ENCODE measurements at regions not wholly inside any gene's neighbourhood (a gene's known extent, or its start where the extent isn't known, plus 50 kb on each side); places are given as distances from the start of the nearest gene placed in this dataset.

- ATAC-seq (ENCODE audit: low read depth), result no peak
- Histone ChIP-seq H3K36me3 (ENCODE audit: low read depth) (no peaks in the 10 kb centered on the region), H3K4me1 (ENCODE audit: insufficient read depth, poor library complexity, severe bottlenecking) (no peaks in the 10 kb centered on the region), H3K4me3 (ENCODE audit: severe bottlenecking) (no peak overlapping the region), H3K9me3 (ENCODE audit: severe bottlenecking) (no peaks in the 10 kb centered on the region), H3K27me3 (ENCODE audit: insufficient read depth, poor library complexity, severe bottlenecking) (no peaks in the 10 kb centered on the region), H3K27ac (ENCODE audit: poor library complexity, severe bottlenecking) (no peak overlapping the region)
- no peak for TF ChIP-seq CTCF (IDR thresholded peaks at IDR 0.05; ENCODE audit: poor library complexity, severe bottlenecking)
- no peak for DNase-seq (ENCODE audit: low spot score)
These were observed 534.4 kb upstream of the PKN2 start for GRCh38 chr1:88149686-88150085.

DNA sequence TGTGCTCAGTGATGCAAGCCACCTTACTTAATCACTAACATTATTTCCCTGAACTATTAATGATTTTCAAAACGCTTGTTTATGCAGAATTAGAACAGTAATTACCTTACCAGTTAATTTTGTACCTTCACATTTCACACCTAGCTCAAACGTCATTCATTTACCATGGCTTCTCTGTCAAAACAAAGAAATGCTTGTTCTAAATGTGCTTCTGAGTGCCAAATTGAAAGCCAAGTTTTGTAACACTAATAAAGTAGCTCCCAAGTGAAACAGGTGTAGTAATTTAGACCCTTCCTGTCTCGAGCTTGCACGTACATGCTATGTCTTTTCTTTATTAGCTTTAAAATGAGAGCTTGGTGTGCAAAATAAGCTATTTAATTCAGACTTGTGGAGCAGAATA, 533.7 kb upstream of the PKN2 start:
- H3K27ac ChIP-seq (ENCODE audit: poor library complexity, severe bottlenecking), result no peak overlapping the region
- no peak overlapping the region for H3K4me3 ChIP-seq (ENCODE audit: severe bottlenecking)
- H3K36me3 ChIP-seq (ENCODE audit: low read depth), result no peaks in the 10 kb centered on the region
- H3K4me1 ChIP-seq (ENCODE audit: insufficient read depth, poor library complexity, severe bottlenecking), result no peaks in the 10 kb centered on the region
- no peaks in the 10 kb centered on the region for H3K27me3 ChIP-seq (ENCODE audit: insufficient read depth, poor library complexity, severe bottlenecking)
- H3K9me3 ChIP-seq (ENCODE audit: severe bottlenecking), result no peaks in the 10 kb centered on the region
- no peak for TF ChIP-seq CTCF (IDR thresholded peaks at IDR 0.05; ENCODE audit: poor library complexity, severe bottlenecking)
- ATAC-seq (ENCODE audit: low read depth) (no peak), DNase-seq (ENCODE audit: low spot score) (no peak)

DNA sequence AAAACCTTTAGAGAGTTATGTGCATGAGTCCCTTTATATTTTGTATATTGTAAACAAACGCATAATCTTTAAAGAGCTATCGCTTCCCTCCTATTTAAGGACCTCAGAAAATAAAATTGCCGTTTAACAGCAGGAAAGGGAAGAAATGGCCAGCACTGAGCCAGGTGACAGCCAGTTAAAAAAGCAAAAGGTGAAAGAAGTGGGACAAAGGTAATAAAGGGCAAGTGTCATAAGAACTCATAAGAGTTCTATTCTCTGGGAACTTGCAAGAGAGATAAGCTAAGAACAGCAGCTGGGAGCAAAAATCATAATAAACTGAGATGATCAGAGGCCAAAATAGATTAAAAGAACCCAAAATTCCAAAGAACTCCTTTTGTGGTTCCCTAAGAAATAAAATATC, 520.9 kb upstream of the PKN2 start:
- no peak overlapping the region for H3K27ac ChIP-seq (ENCODE audit: poor library complexity, severe bottlenecking)
- H3K9me3 ChIP-seq (ENCODE audit: severe bottlenecking), result no peaks in the 10 kb centered on the region
- no peaks in the 10 kb centered on the region for H3K36me3 ChIP-seq (ENCODE audit: low read depth)
- DNase-seq (ENCODE audit: low spot score), result no peak
- no peaks in the 10 kb centered on the region for H3K4me1 ChIP-seq (ENCODE audit: insufficient read depth, poor library complexity, severe bottlenecking)
- H3K27me3 ChIP-seq (ENCODE audit: insufficient read depth, poor library complexity, severe bottlenecking), result no peaks in the 10 kb centered on the region
- ATAC-seq (ENCODE audit: low read depth), result no peak
- no peak for TF ChIP-seq CTCF (IDR thresholded peaks at IDR 0.05; ENCODE audit: poor library complexity, severe bottlenecking)
- no peak overlapping the region for H3K4me3 ChIP-seq (ENCODE audit: severe bottlenecking)

DNA sequence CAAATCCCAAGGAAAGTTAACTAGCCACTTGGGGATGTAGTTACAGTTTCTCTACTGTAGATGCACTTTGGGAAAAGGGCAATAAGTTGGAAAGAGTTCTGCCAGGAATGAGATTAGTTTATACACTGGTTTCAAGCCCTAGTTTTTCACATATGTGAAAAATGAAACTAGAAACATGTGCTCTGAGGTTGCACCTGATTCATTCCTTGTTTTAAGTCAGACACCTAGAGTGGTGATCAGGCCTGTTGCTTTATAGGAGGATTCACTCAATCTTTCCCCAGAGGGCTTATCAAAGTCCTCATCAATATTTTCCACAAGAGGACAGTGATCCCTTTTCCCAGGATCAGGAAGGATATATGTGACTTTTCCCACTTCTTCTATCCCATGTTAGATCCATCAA, 515.9 kb upstream of the PKN2 start:
- DNase-seq (ENCODE audit: low spot score) (no peak), ATAC-seq (ENCODE audit: low read depth) (no peak)
- Histone ChIP-seq H3K36me3 (ENCODE audit: low read depth) (no peaks in the 10 kb centered on the region), H3K4me3 (ENCODE audit: severe bottlenecking) (no peak overlapping the region), H3K27ac (ENCODE audit: poor library complexity, severe bottlenecking) (no peak overlapping the region), H3K9me3 (ENCODE audit: severe bottlenecking) (no peaks in the 10 kb centered on the region), H3K27me3 (ENCODE audit: insufficient read depth, poor library complexity, severe bottlenecking) (no peaks in the 10 kb centered on the region), H3K4me1 (ENCODE audit: insufficient read depth, poor library complexity, severe bottlenecking) (no peaks in the 10 kb centered on the region)
- no peak for TF ChIP-seq CTCF (IDR thresholded peaks at IDR 0.05; ENCODE audit: poor library complexity, severe bottlenecking)

DNA sequence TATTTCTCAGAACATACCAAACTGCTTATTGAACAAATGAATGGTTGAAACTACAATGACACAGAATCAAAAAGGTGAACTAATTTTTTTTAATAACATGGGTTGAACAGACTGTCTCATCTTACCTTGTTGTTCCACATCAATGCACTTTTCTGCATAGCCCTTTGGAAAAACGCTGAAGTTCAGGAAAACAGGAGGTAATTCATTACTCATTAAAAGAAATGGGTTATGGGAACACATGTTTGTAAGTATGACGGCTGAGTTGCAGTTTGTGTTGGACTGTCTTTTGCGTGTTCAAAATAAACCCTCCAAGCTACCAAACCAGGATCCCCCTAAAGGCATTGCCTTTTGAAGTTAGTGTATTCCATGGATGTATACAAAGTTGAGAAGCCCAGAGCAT, 514.9 kb upstream of the PKN2 start:
- Histone ChIP-seq H3K36me3 (ENCODE audit: low read depth) (no peaks in the 10 kb centered on the region), H3K9me3 (ENCODE audit: severe bottlenecking) (no peaks in the 10 kb centered on the region), H3K27me3 (ENCODE audit: insufficient read depth, poor library complexity, severe bottlenecking) (no peaks in the 10 kb centered on the region), H3K4me3 (ENCODE audit: severe bottlenecking) (no peak overlapping the region), H3K27ac (ENCODE audit: poor library complexity, severe bottlenecking) (no peak overlapping the region), H3K4me1 (ENCODE audit: insufficient read depth, poor library complexity, severe bottlenecking) (no peaks in the 10 kb centered on the region)
- ATAC-seq (ENCODE audit: low read depth) (no peak), DNase-seq (ENCODE audit: low spot score) (no peak)
- TF ChIP-seq CTCF (IDR thresholded peaks at IDR 0.05; ENCODE audit: poor library complexity, severe bottlenecking), result no peak

All from RWPE2 (cell line).